AG04449 (cell line): ENCODE measurements at regions not wholly inside any gene's neighbourhood (a gene's known extent, or its start where the extent isn't known, plus 50 kb on each side); places are given as distances from the start of the nearest gene placed in this dataset.
"Not testable (repeated sequence)": the region's sequence is repeated elsewhere in the genome, so short reads cannot be mapped to it uniquely, and the experiment has no call there.

Experiments used
- CTCF ChIA-PET: fragments of 350-600 bp; formaldehyde crosslinking; extraction: SDS; loops from one replicate; lab custom pipeline; 2021; ENCODE audit warnings: antibody characterized with exemption; lab: Yijun Ruan, JAX
- POLR2A ChIA-PET: fragments of 400-600, 350-600 bp; formaldehyde crosslinking; extraction: SDS; loops from one replicate; lab custom pipeline; 2020; ENCODE audit warnings: antibody characterized with exemption, inconsistent platforms; lab: Yijun Ruan, JAX
- DNase-seq: peaks from one replicate; pipeline ENCODE4 v3.0.0-alpha.2; 2010; ENCODE audit warnings: low read depth, low spot score
- H3K4me3 ChIP-seq: 2 replicates; pipeline ENCODE4 v1.5.1; 2011; ENCODE audit warnings: low read depth, mild to moderate bottlenecking, control low read depth, low read length
- TF ChIP-seq, protein P1 (sequence below): IDR thresholded peaks from one replicate; pipeline ENCODE4 v1.5.1; 2011; ENCODE audit warnings: mild to moderate bottlenecking, moderate library complexity, low read length, control low read depth, inconsistent platforms; ENCODE audit not compliant: insufficient read depth; ENCODE audit errors: missing control alignments

DNA sequence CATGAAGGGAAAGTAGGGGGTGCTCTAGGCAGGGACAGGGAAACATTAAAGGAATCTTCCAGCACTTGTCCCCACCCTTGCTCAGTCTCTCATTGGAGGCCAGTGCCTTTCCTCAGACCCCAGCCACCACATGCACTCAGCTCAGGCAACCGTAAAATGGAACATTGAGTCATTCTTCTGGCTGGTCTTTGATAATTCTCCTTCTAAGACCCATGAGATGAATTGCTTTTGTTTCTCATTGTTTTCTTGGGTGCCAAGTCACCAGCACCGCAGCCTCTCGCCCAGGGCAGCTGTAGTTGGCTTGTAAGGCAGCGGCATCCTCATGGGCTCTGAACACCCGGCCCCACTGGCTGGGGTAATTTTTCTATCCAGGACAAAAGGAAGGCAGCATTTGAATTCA lies 108.2 kb downstream of the PHETA1 start:
- DNase-seq: no peak
- POLR2A ChIA-PET: no interaction called here
- H3K4me3 ChIP-seq: no peak overlapping the region
- CTCF ChIA-PET: no interaction called here
- TF ChIP-seq, protein P1, sequence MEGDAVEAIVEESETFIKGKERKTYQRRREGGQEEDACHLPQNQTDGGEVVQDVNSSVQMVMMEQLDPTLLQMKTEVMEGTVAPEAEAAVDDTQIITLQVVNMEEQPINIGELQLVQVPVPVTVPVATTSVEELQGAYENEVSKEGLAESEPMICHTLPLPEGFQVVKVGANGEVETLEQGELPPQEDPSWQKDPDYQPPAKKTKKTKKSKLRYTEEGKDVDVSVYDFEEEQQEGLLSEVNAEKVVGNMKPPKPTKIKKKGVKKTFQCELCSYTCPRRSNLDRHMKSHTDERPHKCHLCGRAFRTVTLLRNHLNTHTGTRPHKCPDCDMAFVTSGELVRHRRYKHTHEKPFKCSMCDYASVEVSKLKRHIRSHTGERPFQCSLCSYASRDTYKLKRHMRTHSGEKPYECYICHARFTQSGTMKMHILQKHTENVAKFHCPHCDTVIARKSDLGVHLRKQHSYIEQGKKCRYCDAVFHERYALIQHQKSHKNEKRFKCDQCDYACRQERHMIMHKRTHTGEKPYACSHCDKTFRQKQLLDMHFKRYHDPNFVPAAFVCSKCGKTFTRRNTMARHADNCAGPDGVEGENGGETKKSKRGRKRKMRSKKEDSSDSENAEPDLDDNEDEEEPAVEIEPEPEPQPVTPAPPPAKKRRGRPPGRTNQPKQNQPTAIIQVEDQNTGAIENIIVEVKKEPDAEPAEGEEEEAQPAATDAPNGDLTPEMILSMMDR: no peak

DNA sequence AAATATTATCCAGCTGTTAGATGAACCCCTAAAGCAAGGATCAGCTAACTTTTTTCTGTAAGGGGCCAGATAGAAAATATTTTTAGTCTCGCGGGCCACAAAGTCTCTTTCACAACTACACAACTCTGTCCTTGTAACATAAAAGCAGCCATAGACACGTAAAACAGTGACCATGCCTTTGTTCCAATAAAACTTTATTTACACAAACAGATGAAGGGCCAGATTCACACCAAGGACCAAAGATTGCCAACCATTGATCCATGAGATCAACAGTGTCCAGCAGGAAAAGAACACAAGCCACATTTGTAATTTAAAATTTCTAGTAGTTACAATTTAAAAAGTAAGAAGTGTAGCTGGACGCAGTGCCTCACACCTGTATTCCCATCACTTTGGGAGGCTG lies 109.7 kb downstream of the PHETA1 start:
- DNase-seq: no peak
- TF ChIP-seq, protein P1: no peak
- POLR2A ChIA-PET: no interaction called here
- no peak overlapping the region for H3K4me3 ChIP-seq
- CTCF ChIA-PET: interaction anchor here (1.2 kb wide), 1 partner anchor 365 kb away, joined by 3 read pairs; no protein-coding TSS in a partner anchor

DNA sequence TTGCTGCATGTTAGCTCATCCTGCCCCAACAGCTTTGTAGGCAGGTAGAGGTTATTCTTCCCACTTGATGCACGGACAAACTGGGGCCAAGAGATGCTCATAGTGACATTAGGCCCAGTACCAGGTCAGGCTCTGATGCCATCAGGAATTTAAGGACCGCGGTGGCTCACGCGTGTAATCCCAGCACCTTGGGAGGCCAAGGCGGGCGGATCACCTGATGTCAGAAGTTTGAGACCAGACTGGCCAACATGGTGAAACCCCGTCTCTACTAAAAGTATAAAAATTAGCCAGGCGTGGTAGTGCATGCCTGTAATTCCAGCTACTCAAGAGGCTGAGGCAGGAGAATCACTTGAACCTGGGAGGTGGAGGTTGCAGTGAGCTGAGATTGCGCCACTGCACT lies 110.8 kb downstream of the PHETA1 start:
- CTCF ChIA-PET, DNase-seq, POLR2A ChIA-PET, H3K4me3 ChIP-seq: not testable (repeated sequence)

DNA sequence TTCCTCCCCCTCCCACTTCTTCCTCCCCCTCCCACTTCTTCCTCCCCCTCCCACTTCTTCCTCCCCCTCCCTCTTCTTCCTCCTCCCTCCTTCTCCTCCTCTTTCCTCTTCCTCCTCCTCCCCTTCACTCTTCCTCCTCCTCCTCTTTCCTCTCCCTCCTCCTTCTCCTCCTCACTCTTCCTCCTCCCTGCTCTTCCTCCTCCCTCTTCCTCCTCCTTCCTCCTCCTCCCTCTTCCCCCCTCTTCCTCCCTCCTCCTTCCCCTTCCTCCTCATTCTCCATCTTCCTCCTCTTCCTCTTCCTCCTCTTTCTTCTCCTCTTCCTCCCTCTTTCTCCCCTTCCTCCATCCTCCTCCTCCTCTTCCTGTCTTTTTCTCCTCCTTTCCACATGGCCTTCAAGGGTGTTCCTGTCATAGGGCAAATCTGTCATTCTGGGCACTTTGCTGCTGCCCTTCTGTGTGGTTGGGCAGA lies 111.4 kb downstream of the PHETA1 start:
- ChIA-PET POLR2A (no interaction called here), CTCF (no interaction called here)
- TF ChIP-seq, protein P1: no peak
- DNase-seq: no peak
- H3K4me3 ChIP-seq: no peak overlapping the region

DNA sequence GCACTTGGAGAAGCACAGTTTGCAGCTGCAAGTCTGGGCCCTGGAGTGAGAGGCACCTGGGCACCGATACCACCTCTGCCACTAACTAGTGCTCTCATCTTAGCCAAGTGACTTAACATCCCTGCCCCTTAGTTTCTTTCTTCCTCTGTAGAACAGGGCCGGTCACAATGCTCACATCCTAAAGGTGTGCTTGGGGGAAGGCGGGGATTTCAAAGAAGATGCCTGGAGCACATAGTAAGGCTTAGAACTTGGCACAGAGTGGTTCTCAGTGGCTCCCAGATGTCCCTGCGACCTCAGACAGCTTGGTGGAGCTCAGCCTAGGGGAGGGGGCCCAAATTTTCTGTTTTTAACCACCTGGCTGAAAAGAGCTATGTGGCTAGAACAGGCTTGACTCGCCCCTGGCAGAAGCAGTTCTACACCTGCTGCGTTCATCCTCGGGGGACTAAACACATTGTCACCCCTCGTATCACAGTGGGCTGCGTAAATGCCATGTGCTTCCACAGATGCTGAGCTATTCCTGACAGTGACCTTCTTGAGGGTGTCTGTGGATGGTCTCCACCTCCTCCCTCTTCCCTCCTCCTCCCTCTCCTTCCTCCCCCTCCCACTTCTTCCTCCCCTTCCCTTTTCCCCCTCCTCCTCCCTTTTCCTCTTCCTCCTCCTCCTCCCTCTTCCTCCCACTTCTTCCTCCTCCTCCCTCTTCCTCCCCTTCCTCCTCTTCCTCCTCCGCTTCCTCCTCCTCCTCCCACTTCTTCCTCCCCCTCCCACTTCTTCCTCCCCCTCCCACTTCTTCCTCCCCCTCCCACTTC lies 112.1 kb downstream of the PHETA1 start:
- TF ChIP-seq, protein P1: no peak
- H3K4me3 ChIP-seq: no peak overlapping the region
- ChIA-PET POLR2A (no interaction called here), CTCF (interaction anchor here (1.2 kb wide), 1 partner anchor 43 kb away, joined by 3 read pairs; no protein-coding TSS in a partner anchor)
- no peak for DNase-seq

DNA sequence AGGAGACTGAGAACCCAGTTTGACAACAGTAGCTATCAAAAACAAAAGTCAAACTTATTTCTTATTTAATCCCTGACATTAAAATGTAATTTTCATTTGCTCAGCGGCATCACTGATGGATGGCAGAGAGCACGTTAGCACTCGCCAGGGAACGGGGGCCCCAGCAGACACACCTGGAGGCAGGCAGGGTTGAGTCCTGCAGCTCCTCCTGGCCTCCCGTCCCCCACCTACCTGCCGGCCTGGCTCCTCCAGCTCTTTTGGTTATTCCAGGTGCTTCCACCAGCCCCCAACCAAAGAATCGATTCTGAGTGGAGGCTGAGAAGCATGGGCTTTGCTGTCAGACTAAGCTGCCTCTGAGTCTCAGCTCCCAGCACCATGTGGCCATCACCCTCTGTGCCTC lies 113.6 kb downstream of the PHETA1 start:
- ChIA-PET CTCF (no interaction called here), POLR2A (no interaction called here)
- TF ChIP-seq, protein P1: no peak
- no peak overlapping the region for H3K4me3 ChIP-seq
- no peak for DNase-seq
